Ishikawa (cell line): ENCODE measurements at regions not wholly inside any gene's neighbourhood (a gene's known extent, or its start where the extent isn't known, plus 50 kb on each side); places are given as distances from the start of the nearest gene placed in this dataset.

ENCODE experiments used
- CEBPB ChIP-seq: IDR thresholded peaks from 2 replicates; pipeline ENCODE4 v1.6.1; 2012
- CREB1 ChIP-seq: IDR thresholded peaks from 2 replicates; pipeline ENCODE4 v1.6.1; 2012; ENCODE audit warnings: low read depth
- EGR1 ChIP-seq: IDR thresholded peaks from 2 replicates; pipeline ENCODE4 v1.6.1; 2012
- EP300 ChIP-seq: IDR thresholded peaks from 2 replicates; pipeline ENCODE4 v1.6.1; 2012; ENCODE audit warnings: borderline replicate concordance
- FOXM1 ChIP-seq: IDR thresholded peaks from 2 replicates; pipeline ENCODE4 v1.6.1; 2012; ENCODE audit warnings: low read depth, borderline replicate concordance
- MAX ChIP-seq: IDR thresholded peaks from 2 replicates; pipeline ENCODE4 v1.6.1; 2012
- NFIC ChIP-seq: IDR thresholded peaks from 2 replicates; pipeline ENCODE4 v1.6.1; 2012
- RAD21 ChIP-seq: IDR thresholded peaks from 2 replicates; pipeline ENCODE4 v1.6.1; 2012; ENCODE audit warnings: low read depth
- TAF1 ChIP-seq: IDR thresholded peaks from 2 replicates; pipeline ENCODE4 v1.6.1; 2012; ENCODE audit warnings: low read depth, mild to moderate bottlenecking
- TCF12 ChIP-seq: IDR thresholded peaks from 2 replicates; pipeline ENCODE4 v1.6.1; 2012; ENCODE audit warnings: low read depth
- TEAD4 ChIP-seq: IDR thresholded peaks from 2 replicates; pipeline ENCODE4 v1.6.1; 2012
- YY1 ChIP-seq: IDR thresholded peaks from 2 replicates; pipeline ENCODE4 v1.6.1; 2012; ENCODE audit warnings: low read depth
- ZBTB7A ChIP-seq: IDR thresholded peaks from 2 replicates; pipeline ENCODE4 v1.6.1; 2012; ENCODE audit warnings: low read depth
- TF ChIP-seq, protein P1 (sequence below): IDR thresholded peaks from 2 replicates; pipeline ENCODE4 v1.6.1; 2012
- TF ChIP-seq, protein P2 (sequence below): IDR thresholded peaks from 2 replicates; pipeline ENCODE4 v1.6.1; 2012; ENCODE audit warnings: low read depth, mild to moderate bottlenecking

- TF ChIP-seq MAX (no peak), TAF1 (no peak)
- TF ChIP-seq, protein P1, sequence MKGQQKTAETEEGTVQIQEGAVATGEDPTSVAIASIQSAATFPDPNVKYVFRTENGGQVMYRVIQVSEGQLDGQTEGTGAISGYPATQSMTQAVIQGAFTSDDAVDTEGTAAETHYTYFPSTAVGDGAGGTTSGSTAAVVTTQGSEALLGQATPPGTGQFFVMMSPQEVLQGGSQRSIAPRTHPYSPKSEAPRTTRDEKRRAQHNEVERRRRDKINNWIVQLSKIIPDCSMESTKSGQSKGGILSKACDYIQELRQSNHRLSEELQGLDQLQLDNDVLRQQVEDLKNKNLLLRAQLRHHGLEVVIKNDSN, result no peak
These were observed 94.6 kb upstream of the PELI1 start for GRCh38 chr2:64238799-64239198.

DNA sequence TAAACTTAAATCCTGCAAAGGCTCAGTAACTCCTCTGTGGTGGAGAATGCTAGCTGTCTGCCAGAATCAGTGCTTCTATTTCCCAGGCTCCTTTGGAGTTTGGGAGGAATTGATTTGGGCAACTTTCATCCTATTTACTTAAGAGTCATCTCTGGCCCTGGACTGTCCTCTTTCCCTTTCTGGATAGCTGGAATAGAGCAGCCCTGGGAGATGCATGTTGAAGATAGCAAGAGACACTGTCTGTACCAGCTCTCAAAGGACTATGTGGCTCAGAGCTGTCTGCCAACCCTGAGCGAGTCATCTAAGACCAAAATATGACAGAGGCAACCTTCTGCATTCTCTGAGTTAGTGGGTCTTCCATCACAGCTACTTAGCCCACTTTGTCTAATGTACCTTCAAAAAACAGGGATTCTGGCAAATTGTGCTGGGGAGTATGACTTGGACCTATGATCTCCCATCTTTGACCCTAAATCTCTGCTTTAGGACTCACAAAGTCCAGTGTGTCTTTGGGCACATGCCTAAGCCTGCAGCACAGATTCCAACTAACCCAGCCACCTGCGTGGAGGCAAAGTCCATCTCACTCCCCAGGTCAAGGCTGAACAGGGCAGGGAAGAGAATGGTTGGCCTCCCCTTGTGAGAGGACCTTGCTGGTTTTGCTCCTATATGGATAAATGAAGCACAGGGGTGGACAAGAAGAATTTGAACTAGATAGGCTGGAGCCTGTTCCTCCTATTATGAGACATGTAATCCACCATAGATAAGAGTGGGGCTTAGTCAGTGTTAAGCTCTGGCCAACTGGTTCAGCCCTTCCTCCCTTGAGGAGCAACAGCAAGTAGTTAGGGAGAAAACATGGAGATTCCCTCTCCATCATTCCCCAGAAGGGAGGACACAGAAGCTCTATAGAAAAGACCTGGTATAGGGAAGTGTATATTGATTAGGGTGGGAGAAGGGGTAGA is 99.1 kb upstream of the PELI1 start:
- no peak for TF ChIP-seq FOXM1
- TF ChIP-seq, protein P1, result no peak
- TF ChIP-seq, protein P2, sequence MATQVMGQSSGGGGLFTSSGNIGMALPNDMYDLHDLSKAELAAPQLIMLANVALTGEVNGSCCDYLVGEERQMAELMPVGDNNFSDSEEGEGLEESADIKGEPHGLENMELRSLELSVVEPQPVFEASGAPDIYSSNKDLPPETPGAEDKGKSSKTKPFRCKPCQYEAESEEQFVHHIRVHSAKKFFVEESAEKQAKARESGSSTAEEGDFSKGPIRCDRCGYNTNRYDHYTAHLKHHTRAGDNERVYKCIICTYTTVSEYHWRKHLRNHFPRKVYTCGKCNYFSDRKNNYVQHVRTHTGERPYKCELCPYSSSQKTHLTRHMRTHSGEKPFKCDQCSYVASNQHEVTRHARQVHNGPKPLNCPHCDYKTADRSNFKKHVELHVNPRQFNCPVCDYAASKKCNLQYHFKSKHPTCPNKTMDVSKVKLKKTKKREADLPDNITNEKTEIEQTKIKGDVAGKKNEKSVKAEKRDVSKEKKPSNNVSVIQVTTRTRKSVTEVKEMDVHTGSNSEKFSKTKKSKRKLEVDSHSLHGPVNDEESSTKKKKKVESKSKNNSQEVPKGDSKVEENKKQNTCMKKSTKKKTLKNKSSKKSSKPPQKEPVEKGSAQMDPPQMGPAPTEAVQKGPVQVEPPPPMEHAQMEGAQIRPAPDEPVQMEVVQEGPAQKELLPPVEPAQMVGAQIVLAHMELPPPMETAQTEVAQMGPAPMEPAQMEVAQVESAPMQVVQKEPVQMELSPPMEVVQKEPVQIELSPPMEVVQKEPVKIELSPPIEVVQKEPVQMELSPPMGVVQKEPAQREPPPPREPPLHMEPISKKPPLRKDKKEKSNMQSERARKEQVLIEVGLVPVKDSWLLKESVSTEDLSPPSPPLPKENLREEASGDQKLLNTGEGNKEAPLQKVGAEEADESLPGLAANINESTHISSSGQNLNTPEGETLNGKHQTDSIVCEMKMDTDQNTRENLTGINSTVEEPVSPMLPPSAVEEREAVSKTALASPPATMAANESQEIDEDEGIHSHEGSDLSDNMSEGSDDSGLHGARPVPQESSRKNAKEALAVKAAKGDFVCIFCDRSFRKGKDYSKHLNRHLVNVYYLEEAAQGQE, result no peak
- TF ChIP-seq NFIC, result no peak
- TF ChIP-seq ZBTB7A, result no peak
- TF ChIP-seq TAF1, result no peak
- TF ChIP-seq TCF12, result no peak
- TF ChIP-seq CEBPB, result no peak

DNA sequence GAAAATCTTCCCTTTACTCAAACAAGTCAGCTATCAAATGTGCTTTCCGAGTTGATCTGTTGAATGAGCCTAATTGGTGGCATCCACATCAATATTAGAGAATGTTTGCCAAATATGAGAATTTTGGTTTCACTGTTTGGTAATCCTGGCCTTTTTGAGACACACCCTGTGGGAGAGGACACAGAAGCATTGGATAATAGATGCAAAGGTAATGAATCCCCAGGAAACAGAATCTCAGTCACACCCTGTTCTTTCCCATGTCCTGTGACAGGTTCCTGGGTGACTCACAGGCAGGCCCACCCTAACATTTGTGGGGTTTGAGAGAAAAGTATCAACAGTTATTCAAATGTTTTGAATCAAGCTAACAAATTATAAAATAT is 99.8 kb upstream of the PELI1 start:
- TF ChIP-seq RAD21 (no peak), NFIC (no peak), YY1 (no peak), FOXM1 (no peak), CREB1 (no peak), CEBPB (no peak), EP300 (no peak), EGR1 (no peak), ZBTB7A (no peak), MAX (no peak), TAF1 (no peak), TEAD4 (no peak), TCF12 (no peak)
- TF ChIP-seq, protein P1, result no peak
- TF ChIP-seq, protein P2, result no peak

GRCh38 chr2:64245631-64246030 is 101.4 kb upstream of the PELI1 start:
- no peak for TF ChIP-seq EGR1
- TF ChIP-seq, protein P2, result no peak
- TF ChIP-seq ZBTB7A, result no peak
- no peak for TF ChIP-seq YY1
- TF ChIP-seq MAX, result no peak
- no peak for TF ChIP-seq RAD21
- no peak for TF ChIP-seq TCF12
- TF ChIP-seq FOXM1, result no peak
- no peak for TF ChIP-seq CEBPB
- TF ChIP-seq NFIC, result no peak
- no peak for TF ChIP-seq EP300
- TF ChIP-seq TEAD4, result no peak
- TF ChIP-seq, protein P1, result no peak
- no peak for TF ChIP-seq CREB1
- TF ChIP-seq TAF1, result no peak
